T-helper 2 cell (primary cell): ENCODE measurements at regions not wholly inside any gene's neighbourhood (a gene's known extent, or its start where the extent isn't known, plus 50 kb on each side); places are given as distances from the start of the nearest gene placed in this dataset.

Source experiments
- DNase-seq, 5 experiments: peaks; one replicate each; pipeline versions ENCODE4 v3.0.0 to v3.0.0-alpha.2; 2012 to 2022

DNA sequence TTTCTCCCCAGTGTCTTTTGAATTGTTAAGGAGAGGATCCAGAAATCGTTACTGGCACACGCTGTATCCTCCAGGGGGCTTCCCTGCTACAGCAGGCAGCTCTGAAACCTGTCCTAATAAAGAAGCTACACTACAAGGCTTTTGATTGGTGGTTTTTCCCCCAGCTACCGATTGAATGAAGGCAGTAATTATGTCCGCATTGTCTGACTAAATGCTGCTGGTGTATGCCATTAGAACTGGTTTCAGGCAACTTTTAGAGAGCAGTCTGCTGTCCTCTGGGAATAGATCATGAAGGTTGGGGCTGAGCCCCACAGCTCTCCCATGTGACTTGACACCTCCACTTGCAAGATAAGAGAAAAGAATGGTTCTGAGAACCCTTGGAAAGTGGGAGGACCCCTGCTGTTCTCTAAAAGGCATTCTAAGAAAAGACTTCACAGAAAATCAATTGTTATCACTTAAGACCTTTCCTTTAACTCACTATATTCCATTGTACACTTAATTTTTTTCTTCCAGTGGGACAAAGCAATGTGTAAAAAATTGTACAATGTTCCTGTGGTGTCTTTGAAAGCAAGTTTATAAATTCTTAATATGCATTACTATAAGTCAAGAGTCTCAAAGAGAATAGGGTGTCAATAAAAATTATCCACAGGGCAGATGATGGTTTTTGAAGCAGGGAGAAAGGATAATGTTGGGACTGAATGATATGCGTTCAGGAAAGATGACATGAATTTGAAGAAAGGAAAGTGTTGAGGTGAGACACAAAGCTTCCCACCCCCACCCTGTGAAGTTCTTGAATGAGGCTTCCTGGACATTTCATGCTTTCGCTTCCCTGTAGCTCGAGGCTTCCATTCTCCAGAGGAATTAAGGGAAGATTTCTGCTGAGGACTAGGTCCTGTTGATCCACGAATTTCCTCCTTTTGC, 53.0 kb upstream of the DAZL start:
- no peak for DNase-seq

GRCh38 chr3:16658925-16659793, 53.9 kb upstream of the DAZL start:
- no peak for DNase-seq

GRCh38 chr3:16663854-16664712, 58.9 kb upstream of the DAZL start:
- no peak for DNase-seq

DNA sequence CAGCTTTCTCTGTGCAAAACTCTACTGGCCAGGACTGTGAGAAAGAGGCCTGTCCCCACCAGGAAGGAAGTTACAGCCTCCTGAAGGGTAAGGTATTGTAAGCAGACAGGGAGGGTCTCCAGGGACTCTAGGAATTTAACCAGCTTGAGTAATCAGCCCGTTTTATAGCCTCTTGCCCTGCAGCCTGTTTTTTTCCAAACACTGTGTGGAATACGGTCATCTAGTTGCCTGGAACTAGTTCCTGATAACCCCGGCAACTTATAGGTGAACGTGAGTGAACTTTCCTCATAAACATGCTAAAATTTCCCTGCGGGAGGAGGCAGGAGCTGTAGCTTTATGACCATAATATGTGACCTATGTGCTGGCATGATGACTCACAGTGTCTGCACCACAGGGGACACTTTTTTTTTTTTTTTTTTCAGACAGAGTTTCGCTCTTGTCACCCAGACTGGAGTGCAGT, 60.1 kb upstream of the DAZL start:
- DNase-seq = no peak

DNA sequence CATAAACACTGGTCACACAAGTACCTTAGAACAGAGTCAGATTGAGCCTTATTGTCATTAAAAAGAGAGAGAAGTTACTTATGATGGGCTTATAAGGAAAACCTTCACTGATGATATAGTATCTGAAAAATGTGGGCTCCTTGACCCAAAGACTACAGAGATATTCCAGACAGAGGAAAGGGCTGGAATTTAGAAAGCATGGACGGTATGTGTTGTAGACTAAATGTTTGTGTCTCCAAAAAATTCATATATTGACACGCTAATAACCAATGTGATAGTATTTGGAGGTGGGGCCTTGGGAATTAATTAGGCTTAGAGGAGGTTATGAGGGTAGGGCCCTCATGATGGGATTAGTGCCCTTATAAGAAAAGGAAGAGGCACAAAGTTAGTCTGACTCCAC, 61.0 kb upstream of the DAZL start:
- no peak for DNase-seq

DNA sequence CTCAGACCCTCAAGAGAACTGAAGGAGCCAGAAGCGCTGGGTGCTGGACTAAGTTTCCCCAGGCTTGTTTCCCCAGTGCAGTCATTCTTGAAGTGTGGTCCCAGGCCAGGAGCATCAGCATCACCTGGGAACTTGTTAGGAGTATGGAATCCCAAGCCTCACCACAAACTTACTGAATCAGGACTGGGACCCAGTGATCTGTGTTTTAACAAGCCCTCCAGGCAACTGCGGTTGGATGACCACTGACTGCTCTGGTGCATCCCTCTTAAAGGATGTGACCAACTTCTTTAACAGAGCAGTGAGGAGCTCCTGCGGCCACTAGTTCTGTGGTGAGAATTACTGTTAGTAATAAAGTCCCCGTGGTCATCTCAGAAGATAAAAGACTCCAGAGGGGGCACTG, 62.4 kb upstream of the DAZL start:
- DNase-seq = no peak

DNA sequence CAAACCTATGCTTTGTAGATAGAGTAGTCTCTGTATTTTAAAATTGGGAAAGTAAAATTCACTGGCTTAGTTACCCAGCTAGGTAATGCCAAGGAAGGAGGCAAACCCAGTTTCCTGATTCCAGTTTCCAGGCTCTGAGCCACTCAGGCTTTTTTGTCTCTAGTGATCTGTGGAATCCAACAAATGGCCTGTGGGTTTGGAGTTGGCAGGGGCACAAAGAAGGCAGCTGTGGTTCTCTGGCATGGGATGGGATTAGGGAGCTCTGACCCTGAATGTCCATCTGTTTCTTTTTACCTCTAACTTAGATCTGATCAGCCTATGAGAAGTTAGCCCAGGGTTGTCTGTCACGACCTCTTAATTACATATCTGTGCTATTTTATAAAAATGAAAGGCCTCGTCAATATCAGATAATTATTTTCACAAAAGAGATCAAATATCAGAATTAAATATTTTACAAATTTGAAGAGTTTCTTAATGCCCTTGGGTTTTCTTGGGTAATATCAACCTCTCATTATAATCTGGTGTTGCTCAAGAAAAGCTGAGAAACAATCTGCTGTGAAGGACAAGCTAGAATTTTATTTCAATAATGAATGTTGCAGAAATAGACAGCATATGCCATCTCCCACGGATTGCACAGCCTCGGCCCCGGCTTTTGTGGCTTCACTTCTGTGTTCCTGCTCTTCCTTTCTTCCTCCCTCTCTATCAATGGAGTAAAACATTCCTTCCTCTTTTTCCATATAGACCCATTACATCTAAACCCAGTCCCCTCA, 63.7 kb upstream of the DAZL start:
- no peak for DNase-seq

DNA sequence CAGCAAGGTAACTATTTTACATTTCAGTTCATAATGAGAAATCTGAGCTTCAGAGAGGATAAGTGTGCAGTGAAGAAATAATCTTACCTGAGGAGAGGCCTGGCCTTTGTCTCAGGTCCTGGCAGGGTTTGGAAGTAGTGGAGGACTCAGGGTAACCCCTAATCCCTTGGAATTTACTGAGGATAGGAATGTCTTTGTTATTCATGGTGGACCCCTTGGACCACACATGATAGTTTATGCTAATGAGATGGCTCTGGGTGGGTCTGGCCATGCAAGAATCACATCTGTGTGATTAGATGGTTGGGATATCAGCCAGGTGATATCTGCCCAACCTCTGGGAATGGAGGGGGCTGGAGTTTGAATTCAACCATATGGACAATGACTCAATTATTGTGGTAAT, 65.0 kb upstream of the DAZL start:
- DNase-seq = no peak

DNA sequence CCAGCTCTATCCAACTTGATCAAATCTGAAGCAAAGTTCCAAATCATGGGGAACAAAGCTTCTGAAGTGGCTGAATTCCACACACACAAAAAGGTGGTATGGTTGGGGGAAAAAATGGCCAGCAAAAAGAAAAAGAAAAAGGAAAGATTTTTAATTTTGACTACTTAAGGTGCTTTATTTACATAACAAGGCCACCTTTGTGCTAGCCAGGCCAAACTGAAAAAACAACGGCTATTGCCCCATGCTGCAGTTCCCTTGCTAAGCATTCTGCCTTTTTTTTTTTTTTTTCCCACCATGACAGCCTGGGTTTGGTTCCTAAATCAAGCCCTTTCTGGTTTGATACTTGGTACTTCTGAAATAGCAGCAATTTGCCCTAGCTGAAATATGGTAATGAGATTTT, 66.5 kb upstream of the DAZL start:
- no peak for DNase-seq

- DNase-seq = no peak
Observed at GRCh38 chr3:16673530-16673929, 68.3 kb upstream of the DAZL start.

DNA sequence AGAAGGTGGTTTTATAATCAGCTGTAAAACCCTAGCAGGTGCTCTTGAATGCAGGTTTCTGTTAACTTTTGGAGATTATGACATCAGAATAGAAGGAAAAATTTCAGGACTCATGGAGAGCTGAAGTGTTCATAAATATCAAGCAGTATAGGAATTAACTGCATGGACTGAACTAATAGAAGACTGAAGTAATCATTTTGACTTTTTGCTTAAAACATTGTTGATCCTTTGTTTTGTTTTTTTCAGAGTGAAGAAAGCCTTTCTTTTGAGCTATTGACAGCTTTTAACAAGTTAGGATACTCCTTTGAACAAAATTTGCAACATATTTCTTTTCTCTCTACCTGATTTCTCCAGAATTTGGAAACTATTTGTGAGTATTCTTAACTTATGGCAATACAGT, 70.6 kb upstream of the DAZL start:
- DNase-seq = no peak

DNA sequence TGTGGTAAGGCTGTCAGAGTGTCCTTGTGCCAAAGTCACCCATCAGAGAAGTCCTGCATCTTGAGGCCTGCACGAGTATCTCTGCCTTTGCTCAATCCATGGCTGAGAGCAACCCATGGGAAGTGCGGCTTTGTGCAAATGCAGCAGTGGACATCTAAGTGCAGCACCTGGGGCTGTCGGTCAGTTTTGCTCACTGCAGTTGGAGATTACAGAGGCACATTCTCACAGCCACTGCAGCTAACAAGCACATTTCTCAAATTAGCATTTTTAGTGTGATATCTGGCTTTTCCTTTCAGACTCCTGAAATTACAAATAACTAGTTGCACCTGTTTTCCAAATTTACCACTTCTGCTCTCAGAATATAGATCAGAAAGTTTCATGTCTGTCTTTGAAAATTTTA, 81.5 kb upstream of the DAZL start:
- DNase-seq = no peak

- no peak for DNase-seq
Observed at GRCh38 chr3:16687221-16687620, 82.0 kb upstream of the DAZL start.

GRCh38 chr3:16692486-16693344, 87.5 kb upstream of the DAZL start:
- no peak for DNase-seq

DNA sequence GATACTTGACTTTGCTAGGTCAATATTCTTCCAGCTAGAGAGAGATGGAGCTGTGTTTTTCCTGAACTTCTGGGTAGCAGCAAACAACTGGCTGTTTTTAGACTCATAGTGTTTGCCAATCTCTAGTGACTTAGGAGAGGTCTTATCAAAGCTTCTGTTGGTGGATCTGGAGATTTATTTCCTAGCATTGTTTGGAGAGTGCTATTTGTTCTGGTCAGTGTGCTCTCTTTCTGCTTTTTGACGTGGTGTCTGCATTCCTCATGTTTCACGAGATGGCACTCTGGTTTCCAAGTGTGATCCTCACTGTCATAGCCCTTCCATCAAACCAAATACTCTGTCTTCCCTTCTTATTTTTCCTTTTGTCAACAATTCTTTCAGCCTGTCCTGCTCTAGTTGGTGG, 88.6 kb upstream of the DAZL start:
- no peak for DNase-seq

GRCh38 chr3:16695710-16696109, 90.5 kb upstream of the DAZL start:
- no peak for DNase-seq

- no peak for DNase-seq
Observed at GRCh38 chr3:16697443-16698147, 92.4 kb upstream of the DAZL start.

DNA sequence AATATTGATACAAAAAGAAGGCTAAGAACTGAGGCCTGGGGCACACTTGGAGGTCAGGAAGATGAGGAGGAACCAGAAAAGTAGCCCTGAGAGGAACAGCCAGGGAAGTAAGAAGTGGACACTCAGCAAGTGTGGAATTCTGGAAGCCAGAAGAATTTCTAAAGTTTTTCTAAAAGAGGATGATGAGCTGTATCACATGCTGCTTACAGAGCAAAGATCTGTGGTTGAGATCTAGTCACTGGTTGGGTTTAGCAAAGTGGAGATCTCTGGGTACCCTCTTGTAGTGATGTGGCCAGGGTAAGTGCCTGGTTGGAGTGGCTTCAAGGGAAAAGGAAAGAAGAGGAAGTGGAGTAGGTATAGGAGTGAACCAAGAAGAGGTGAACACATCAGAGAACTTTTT, 95.4 kb upstream of the DAZL start:
- no peak for DNase-seq

- DNase-seq = no peak
Observed at GRCh38 chr3:16704941-16705340, 99.7 kb upstream of the DAZL start.

DNA sequence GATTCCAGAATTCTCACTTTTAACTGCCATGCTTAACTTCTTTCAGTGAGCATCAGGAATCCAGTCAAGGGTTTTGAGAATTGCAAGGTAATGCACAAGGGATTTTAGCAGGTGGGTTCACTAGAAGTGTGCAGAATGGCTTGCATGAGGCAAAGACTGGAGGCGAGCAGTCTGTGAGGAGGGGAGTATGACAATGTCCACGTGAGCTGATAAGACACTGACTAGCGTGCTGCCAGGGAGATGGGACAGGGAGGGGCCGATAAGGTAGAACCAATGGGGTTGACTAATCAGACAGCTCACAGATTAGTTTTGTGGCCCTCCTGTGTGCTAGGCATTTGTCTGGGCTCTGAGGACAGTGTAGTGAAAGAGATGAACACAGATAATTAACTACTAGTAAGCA, 102.0 kb upstream of the DAZL start:
- no peak for DNase-seq
